ENCODE measurements at regions not wholly inside any gene's neighbourhood (a gene's known extent, or its start where the extent isn't known, plus 50 kb on each side); places are given as distances from the start of the nearest gene placed in this dataset.

DNA sequence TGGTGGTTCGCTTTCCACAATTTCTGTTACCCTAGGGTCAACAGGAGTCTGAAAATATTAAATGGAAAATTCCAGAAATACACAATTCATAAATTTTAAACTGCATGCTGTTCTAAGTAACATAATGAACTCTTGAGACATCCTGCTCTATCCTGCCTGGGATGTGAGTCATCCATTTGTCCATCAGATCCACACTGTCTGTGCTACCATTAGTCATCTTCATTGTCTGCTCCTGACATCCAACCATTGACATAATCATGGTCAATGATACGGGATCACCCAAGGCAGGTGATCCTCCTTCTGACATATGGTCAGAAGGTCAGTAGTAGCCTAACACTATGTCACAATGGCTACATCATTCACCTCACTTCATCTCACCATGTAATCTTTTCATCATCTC lies 276.7 kb upstream of the KIF2A start:
- TF ChIP-seq BHLHE40 (IDR thresholded peaks at IDR 0.05; ENCODE audit: borderline replicate concordance) (no peak), SP1 (IDR thresholded peaks at IDR 0.05) (no peak), FOXK2 (IDR thresholded peaks at IDR 0.05) (no peak), HDGF (IDR thresholded peaks at IDR 0.05; ENCODE audit: borderline replicate concordance) (no peak), SUZ12 (IDR thresholded peaks at IDR 0.05) (no peak), FOXA1 (IDR thresholded peaks at IDR 0.05) (no peak), LEF1 (IDR thresholded peaks at IDR 0.05; ENCODE audit: borderline replicate concordance) (no peak), CTBP1 (IDR thresholded peaks at IDR 0.05; ENCODE audit: borderline replicate concordance) (no peak)
